ENCODE measurements at regions not wholly inside any gene's neighbourhood (a gene's known extent, or its start where the extent isn't known, plus 50 kb on each side); places are given as distances from the start of the nearest gene placed in this dataset.
A peak's percentile ranks its signal among the peaks of the same experiment; 100 is the strongest.

GRCh38 chrX:39851745-39852455 lies 245.9 kb downstream of the BCOR start:
- ChIA-PET POLR2A (no interaction called here), CTCF (interaction anchor here (0.7 kb wide), 1 partner anchor 8 kb away, joined by 3 read pairs; no protein-coding TSS in a partner anchor)
- TF ChIP-seq ZNF350 (tag by site-specific recombination; IDR thresholded peaks at IDR 0.05) (no peak), ZNF837 (tag by site-specific recombination; IDR thresholded peaks at IDR 0.05) (no peak), GLIS2 (tag by site-specific recombination; IDR thresholded peaks at IDR 0.05) (no peak), TSHZ1 (tag by site-specific recombination; IDR thresholded peaks at IDR 0.05; ENCODE audit: borderline replicate concordance) (no peak), MZF1 (tag by site-specific recombination; IDR thresholded peaks at IDR 0.05; ENCODE audit: borderline replicate concordance) (no peak)
- H3K4me1 ChIP-seq (ENCODE audit: control insufficient read depth, insufficient read depth, low read length): no peaks in the 10 kb centered on the region
- no peaks in the 10 kb centered on the region for H3K36me3 ChIP-seq (ENCODE audit: control insufficient read depth in 2 of 2, insufficient read depth in 1 of 2, low read length in 2 of 2)
- H3K27ac ChIP-seq (ENCODE audit: extremely low read depth, low read depth, low read length): no peak overlapping the region
- no peaks in the 10 kb centered on the region for H3K9me3 ChIP-seq (ENCODE audit: control insufficient read depth, insufficient read depth, low read depth, low read length)
- H3K4me3 ChIP-seq (ENCODE audit: low read depth, low read length): no peak overlapping the region

- H3K4me1 ChIP-seq (ENCODE audit: control insufficient read depth, insufficient read depth, low read length): no peaks in the 10 kb centered on the region
- H3K9me3 ChIP-seq (ENCODE audit: control insufficient read depth, insufficient read depth, low read depth, low read length): no peaks in the 10 kb centered on the region
- ChIA-PET POLR2A (no interaction called here), CTCF (no interaction called here)
- TF ChIP-seq ZNF266 (tag by site-specific recombination; IDR thresholded peaks at IDR 0.05; ENCODE audit: low read depth): no peak
- TF ChIP-seq ZBTB1 (tag by site-specific recombination; IDR thresholded peaks at IDR 0.05): no peak
- TF ChIP-seq ZNF146 (tag by site-specific recombination; IDR thresholded peaks at IDR 0.05): no peak
- H3K36me3 ChIP-seq (ENCODE audit: control insufficient read depth in 2 of 2, insufficient read depth in 1 of 2, low read length in 2 of 2): no peaks in the 10 kb centered on the region
- no peak overlapping the region for H3K27ac ChIP-seq (ENCODE audit: extremely low read depth, low read depth, low read length)
- H3K4me3 ChIP-seq (ENCODE audit: low read depth, low read length): no peak overlapping the region
Observed at GRCh38 chrX:39852491-39852890, 245.3 kb downstream of the BCOR start.

- no peak overlapping the region for H3K27ac ChIP-seq (ENCODE audit: extremely low read depth, low read depth, low read length)
- H3K36me3 ChIP-seq (ENCODE audit: control insufficient read depth in 2 of 2, insufficient read depth in 1 of 2, low read length in 2 of 2): no peaks in the 10 kb centered on the region
- CTCF ChIA-PET: interaction anchor here (0.7 kb wide), 1 partner anchor 196 kb away, joined by 3 read pairs; no protein-coding TSS in a partner anchor
- TF ChIP-seq ZNF830 (tag by site-specific recombination; IDR thresholded peaks at IDR 0.05; ENCODE audit: low read depth): no peak
- no peak for TF ChIP-seq GLIS1 (tag by site-specific recombination; IDR thresholded peaks at IDR 0.05)
- peak; percentile 86 for TF ChIP-seq PRDM1 (tag by site-specific recombination; IDR thresholded peaks at IDR 0.05)
- H3K9me3 ChIP-seq (ENCODE audit: control insufficient read depth, insufficient read depth, low read depth, low read length): no peaks in the 10 kb centered on the region
- no peaks in the 10 kb centered on the region for H3K4me1 ChIP-seq (ENCODE audit: control insufficient read depth, insufficient read depth, low read length)
- POLR2A ChIA-PET: no interaction called here
- H3K4me3 ChIP-seq (ENCODE audit: low read depth, low read length): no peak overlapping the region
Observed at GRCh38 chrX:39853417-39854030, 244.2 kb downstream of the BCOR start.

GRCh38 chrX:39854772-39855747 lies 242.7 kb downstream of the BCOR start:
- POLR2A ChIA-PET: interaction anchor here (1.4 to 1.6 kb wide), 2 partner anchors 159 to 243 kb away, joined by 3 read pairs; partner anchors contain the start of gene BCOR
- TF ChIP-seq ZNF354C (tag by site-specific recombination; IDR thresholded peaks at IDR 0.05; ENCODE audit: borderline replicate concordance, low read depth): no peak
- TF ChIP-seq ZNF48 (tag by site-specific recombination; IDR thresholded peaks at IDR 0.05): no peak
- TF ChIP-seq ZNF580 (tag by site-specific recombination; IDR thresholded peaks at IDR 0.05): no peak
- TF ChIP-seq ZIC2 (tag by site-specific recombination; IDR thresholded peaks at IDR 0.05): no peak
- no peak for TF ChIP-seq ZNF785 (tag by site-specific recombination; IDR thresholded peaks at IDR 0.05)
- no peak for TF ChIP-seq MZF1 (tag by site-specific recombination; IDR thresholded peaks at IDR 0.05; ENCODE audit: borderline replicate concordance)
- no peak for TF ChIP-seq ZNF335 (tag by site-specific recombination; conservative IDR thresholded peaks at IDR 0.05)
- no peak for TF ChIP-seq ZNF791 (tag by site-specific recombination; IDR thresholded peaks at IDR 0.05)
- TF ChIP-seq ZFP41 (tag by site-specific recombination; IDR thresholded peaks at IDR 0.05; ENCODE audit: borderline replicate concordance): no peak
- no peak for TF ChIP-seq ZNF174 (tag by site-specific recombination; IDR thresholded peaks at IDR 0.05)
- no peak for TF ChIP-seq TCF7L2 (IDR thresholded peaks at IDR 0.05; ENCODE audit: borderline replicate concordance, low read depth, low read length)

More at GRCh38 chrX:39854772-39855747, 242.7 kb downstream of the BCOR start:
- Histone ChIP-seq H3K4me3 (ENCODE audit: low read depth, low read length) (no peak overlapping the region), H3K27ac (ENCODE audit: extremely low read depth, low read depth, low read length) (no peak overlapping the region), H3K36me3 (ENCODE audit: control insufficient read depth in 2 of 2, insufficient read depth in 1 of 2, low read length in 2 of 2) (no peaks in the 10 kb centered on the region), H3K4me1 (ENCODE audit: control insufficient read depth, insufficient read depth, low read length) (no peaks in the 10 kb centered on the region), H3K9me3 (ENCODE audit: control insufficient read depth, insufficient read depth, low read depth, low read length) (no peaks in the 10 kb centered on the region)
- CTCF ChIA-PET: interaction anchor here (0.6 kb wide), 2 partner anchors 614 to 686 kb away, joined by 3 read pairs; no protein-coding TSS in a partner anchor

All from HEK293 (cell line).